GM21737 (cell line): ENCODE measurements at regions not wholly inside any gene's neighbourhood (a gene's known extent, or its start where the extent isn't known, plus 50 kb on each side); places are given as distances from the start of the nearest gene placed in this dataset.
"Not testable (repeated sequence)": the region's sequence is repeated elsewhere in the genome, so short reads cannot be mapped to it uniquely, and the experiment has no call there.

Experiments used
- ATAC-seq: cut with Tn5 transposase; IDR thresholded peaks from one replicate; pipeline ENCODE4 v1.9.1; 2021; ENCODE audit warnings: mild to moderate bottlenecking, moderate library complexity; ENCODE audit not compliant: unreplicated experiment

- no peak for ATAC-seq
Observed at GRCh38 chr11:45000918-45001317, 50.2 kb upstream of the TP53I11 start.

- ATAC-seq: no peak
Observed at GRCh38 chr11:45001466-45002165, 50.9 kb upstream of the TP53I11 start.

GRCh38 chr11:45005106-45005505, 54.4 kb upstream of the TP53I11 start:
- no peak for ATAC-seq

- no peak for ATAC-seq
Observed at GRCh38 chr11:45007011-45007410, 56.3 kb upstream of the TP53I11 start.

GRCh38 chr11:45015983-45016382, 65.3 kb upstream of the TP53I11 start:
- not testable (repeated sequence) for ATAC-seq

GRCh38 chr11:45016446-45016845, 65.8 kb upstream of the TP53I11 start:
- ATAC-seq: not testable (repeated sequence)

GRCh38 chr11:45017329-45017728, 66.6 kb upstream of the TP53I11 start:
- no peak for ATAC-seq

- ATAC-seq: no peak
Observed at GRCh38 chr11:45021001-45021400, 70.3 kb upstream of the TP53I11 start.

- ATAC-seq: no peak
Observed at GRCh38 chr11:45021692-45022141, 71.0 kb upstream of the TP53I11 start.

- ATAC-seq: no peak
Observed at GRCh38 chr11:45022294-45023064, 71.8 kb upstream of the TP53I11 start.

GRCh38 chr11:45023065-45023365, 72.3 kb upstream of the TP53I11 start:
- ATAC-seq: no peak

- no peak for ATAC-seq
Observed at GRCh38 chr11:45024316-45024715, 73.6 kb upstream of the TP53I11 start.

- ATAC-seq: no peak
Observed at GRCh38 chr11:45024846-45025588, 74.3 kb upstream of the TP53I11 start.

- ATAC-seq: peak; percentile 89
Observed at GRCh38 chr11:45025716-45026492, 75.2 kb upstream of the TP53I11 start.

GRCh38 chr11:45026835-45027234, 76.2 kb upstream of the TP53I11 start:
- ATAC-seq: no peak

- no peak for ATAC-seq
Observed at GRCh38 chr11:45027312-45027711, 76.6 kb upstream of the TP53I11 start.

GRCh38 chr11:45028911-45029682, 78.4 kb upstream of the TP53I11 start:
- ATAC-seq: no peak

- ATAC-seq: no peak
Observed at GRCh38 chr11:45030778-45031177, 80.1 kb upstream of the TP53I11 start.

- peak; percentile 72 for ATAC-seq
Observed at GRCh38 chr11:45031912-45032519, 81.3 kb upstream of the TP53I11 start.

GRCh38 chr11:45035413-45035812, 84.7 kb upstream of the TP53I11 start:
- no peak for ATAC-seq
